Femur (tissue), 1 donor: ENCODE measurements at regions not wholly inside any gene's neighbourhood (a gene's known extent, or its start where the extent isn't known, plus 50 kb on each side); places are given as distances from the start of the nearest gene placed in this dataset.
"Not testable (repeated sequence)": the region's sequence is repeated elsewhere in the genome, so short reads cannot be mapped to it uniquely, and the experiment has no call there.

Experiments used
- DNase-seq: peaks from one replicate; pipeline ENCODE4 v3.0.0-alpha.2; 2017

GRCh38 chr4:160370046-160370445 is 1267.2 kb downstream of the RAPGEF2 start:
- DNase-seq = no peak

- no peak for DNase-seq
These were observed 1268.6 kb downstream of the RAPGEF2 start for GRCh38 chr4:160371446-160371845.

- DNase-seq = no peak
These were observed 1269.5 kb downstream of the RAPGEF2 start for GRCh38 chr4:160372390-160372789.

GRCh38 chr4:160373911-160374310 is 1271.0 kb downstream of the RAPGEF2 start:
- DNase-seq = no peak

GRCh38 chr4:160375772-160376452 is 1273.0 kb downstream of the RAPGEF2 start:
- no peak for DNase-seq

GRCh38 chr4:160386846-160387245 is 1284.0 kb downstream of the RAPGEF2 start:
- no peak for DNase-seq

GRCh38 chr4:160399826-160400225 is 1296.9 kb downstream of the RAPGEF2 start:
- DNase-seq = no peak

GRCh38 chr4:160403081-160403480 is 1300.2 kb downstream of the RAPGEF2 start:
- DNase-seq = no peak

GRCh38 chr4:160406263-160406825 is 1303.5 kb downstream of the RAPGEF2 start:
- no peak for DNase-seq

- DNase-seq = no peak
These were observed 1311.6 kb downstream of the RAPGEF2 start for GRCh38 chr4:160414496-160414895.

- DNase-seq = no peak
These were observed 1321.1 kb downstream of the RAPGEF2 start for GRCh38 chr4:160423879-160424451.

- no peak for DNase-seq
These were observed 1323.4 kb downstream of the RAPGEF2 start for GRCh38 chr4:160426233-160426632.

GRCh38 chr4:160450876-160451275 is 1348.0 kb downstream of the RAPGEF2 start:
- DNase-seq = no peak

GRCh38 chr4:160481696-160482690 is 1379.1 kb downstream of the RAPGEF2 start:
- DNase-seq = not testable (repeated sequence)

GRCh38 chr4:160485071-160485687 is 1382.3 kb downstream of the RAPGEF2 start:
- DNase-seq = no peak

- no peak for DNase-seq
These were observed 1389.3 kb downstream of the RAPGEF2 start for GRCh38 chr4:160492181-160492580.

GRCh38 chr4:160493206-160493605 is 1390.3 kb downstream of the RAPGEF2 start:
- DNase-seq = no peak

- no peak for DNase-seq
These were observed 1392.5 kb downstream of the RAPGEF2 start for GRCh38 chr4:160495356-160495755.

GRCh38 chr4:160498211-160498610 is 1395.3 kb downstream of the RAPGEF2 start:
- no peak for DNase-seq

GRCh38 chr4:160505724-160506123 is 1402.8 kb downstream of the RAPGEF2 start:
- no peak for DNase-seq

GRCh38 chr4:160510928-160511327 is 1408.0 kb downstream of the RAPGEF2 start:
- no peak for DNase-seq

- DNase-seq = no peak
These were observed 1411.2 kb downstream of the RAPGEF2 start for GRCh38 chr4:160514126-160514525.

- DNase-seq = no peak
These were observed 1420.4 kb downstream of the RAPGEF2 start for GRCh38 chr4:160523231-160523630.
